ENCODE measurements at regions not wholly inside any gene's neighbourhood (a gene's known extent, or its start where the extent isn't known, plus 50 kb on each side); places are given as distances from the start of the nearest gene placed in this dataset.

DNA sequence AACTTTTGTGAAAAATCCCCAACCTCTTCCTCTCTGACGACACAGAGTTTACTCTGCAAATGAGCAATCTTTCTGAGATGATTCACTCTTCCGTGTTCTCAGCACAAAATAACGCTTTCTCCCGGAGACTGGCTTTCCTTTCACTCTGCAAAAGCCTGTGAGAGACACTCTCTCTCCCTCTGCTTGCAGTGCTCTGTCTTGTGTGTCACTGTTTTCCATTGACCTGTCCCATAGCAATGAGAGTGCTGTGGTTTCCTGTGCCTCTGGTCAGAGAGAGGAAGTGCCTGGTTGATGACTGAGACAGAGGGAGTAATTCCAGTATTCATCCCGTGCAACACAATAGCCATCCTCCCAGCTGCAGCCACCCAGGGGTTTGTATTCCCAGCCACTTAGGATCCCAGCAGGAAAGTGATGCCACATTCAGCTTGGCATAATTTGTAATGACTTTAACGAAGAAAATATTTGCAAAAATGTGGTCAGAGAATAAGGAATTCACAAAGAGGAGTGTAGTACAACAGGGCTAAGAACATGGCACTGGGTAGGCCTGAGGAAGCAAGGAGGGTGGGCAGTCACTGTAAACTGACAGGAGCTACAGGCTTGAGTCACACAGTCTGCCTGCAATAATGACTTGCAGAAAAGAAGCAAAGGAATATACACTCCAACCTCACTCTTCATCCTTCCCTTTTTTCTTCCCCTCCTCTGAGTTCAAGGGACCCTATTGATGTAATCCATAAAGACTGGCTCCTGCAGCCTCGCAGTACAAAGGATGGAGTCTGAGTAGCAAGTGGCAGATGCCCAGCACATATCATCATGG, 463.5 kb upstream of the RGMB start:
- intact Hi-C loops (cut with DNase I, micrococcal nuclease): no loop called here
- DNase-seq (no peak), ATAC-seq (peak; percentile 33)
- no peaks in the 10 kb centered on the region for H3K9me3 ChIP-seq
- no peaks in the 10 kb centered on the region for H3K36me3 ChIP-seq (ENCODE audit: low read depth)
- H3K4me1 ChIP-seq (ENCODE audit: low read depth): no peaks in the 10 kb centered on the region
- no peak overlapping the region for H3K4me3 ChIP-seq
- TF ChIP-seq, protein P1, sequence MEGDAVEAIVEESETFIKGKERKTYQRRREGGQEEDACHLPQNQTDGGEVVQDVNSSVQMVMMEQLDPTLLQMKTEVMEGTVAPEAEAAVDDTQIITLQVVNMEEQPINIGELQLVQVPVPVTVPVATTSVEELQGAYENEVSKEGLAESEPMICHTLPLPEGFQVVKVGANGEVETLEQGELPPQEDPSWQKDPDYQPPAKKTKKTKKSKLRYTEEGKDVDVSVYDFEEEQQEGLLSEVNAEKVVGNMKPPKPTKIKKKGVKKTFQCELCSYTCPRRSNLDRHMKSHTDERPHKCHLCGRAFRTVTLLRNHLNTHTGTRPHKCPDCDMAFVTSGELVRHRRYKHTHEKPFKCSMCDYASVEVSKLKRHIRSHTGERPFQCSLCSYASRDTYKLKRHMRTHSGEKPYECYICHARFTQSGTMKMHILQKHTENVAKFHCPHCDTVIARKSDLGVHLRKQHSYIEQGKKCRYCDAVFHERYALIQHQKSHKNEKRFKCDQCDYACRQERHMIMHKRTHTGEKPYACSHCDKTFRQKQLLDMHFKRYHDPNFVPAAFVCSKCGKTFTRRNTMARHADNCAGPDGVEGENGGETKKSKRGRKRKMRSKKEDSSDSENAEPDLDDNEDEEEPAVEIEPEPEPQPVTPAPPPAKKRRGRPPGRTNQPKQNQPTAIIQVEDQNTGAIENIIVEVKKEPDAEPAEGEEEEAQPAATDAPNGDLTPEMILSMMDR (IDR thresholded peaks at IDR 0.05): no peak

DNA sequence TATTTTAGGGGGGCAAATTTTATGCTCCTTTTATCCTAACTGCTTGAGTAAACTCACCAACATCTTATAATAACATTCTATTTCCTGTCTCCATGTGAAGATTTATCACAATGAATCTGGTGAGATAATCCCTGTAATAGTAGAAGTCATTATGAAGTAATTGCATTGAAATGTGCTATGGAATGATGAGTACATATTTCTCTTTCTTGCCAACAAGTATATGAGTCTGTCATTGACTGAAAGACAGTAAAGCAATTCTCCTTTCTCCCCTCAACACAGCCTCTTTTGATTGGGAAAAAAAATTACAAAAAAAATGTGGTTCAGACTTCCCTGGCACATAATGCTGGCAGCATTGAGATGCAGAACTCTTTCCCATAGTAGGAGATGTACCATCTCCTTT, 459.2 kb upstream of the RGMB start:
- intact Hi-C loops (cut with DNase I, micrococcal nuclease): no loop called here
- no peaks in the 10 kb centered on the region for H3K36me3 ChIP-seq (ENCODE audit: low read depth)
- no peaks in the 10 kb centered on the region for H3K9me3 ChIP-seq
- DNase-seq: no peak
- TF ChIP-seq, protein P1 (IDR thresholded peaks at IDR 0.05): no peak
- H3K4me1 ChIP-seq (ENCODE audit: low read depth): no peaks in the 10 kb centered on the region
- H3K4me3 ChIP-seq: no peak overlapping the region
- no peak for ATAC-seq

- intact Hi-C loops (cut with DNase I, micrococcal nuclease): no loop called here
- H3K9me3 ChIP-seq: no peaks in the 10 kb centered on the region
- no peak for ATAC-seq
Observed at GRCh38 chr5:98318386-98318785, 455.1 kb upstream of the RGMB start.

GRCh38 chr5:98319299-98320011, 454.0 kb upstream of the RGMB start:
- no peaks in the 10 kb centered on the region for H3K36me3 ChIP-seq (ENCODE audit: low read depth)
- intact Hi-C loops (cut with DNase I, micrococcal nuclease): no loop called here
- ATAC-seq (no peak), DNase-seq (no peak)
- TF ChIP-seq, protein P1 (IDR thresholded peaks at IDR 0.05): no peak
- no peak overlapping the region for H3K4me3 ChIP-seq
- no peaks in the 10 kb centered on the region for H3K9me3 ChIP-seq
- no peaks in the 10 kb centered on the region for H3K4me1 ChIP-seq (ENCODE audit: low read depth)

More at GRCh38 chr5:98318386-98318785, 455.1 kb upstream of the RGMB start:
- no peak for DNase-seq
- H3K36me3 ChIP-seq (ENCODE audit: low read depth): no peaks in the 10 kb centered on the region
- TF ChIP-seq, protein P1 (IDR thresholded peaks at IDR 0.05): no peak
- no peaks in the 10 kb centered on the region for H3K4me1 ChIP-seq (ENCODE audit: low read depth)
- no peak overlapping the region for H3K4me3 ChIP-seq

DNA sequence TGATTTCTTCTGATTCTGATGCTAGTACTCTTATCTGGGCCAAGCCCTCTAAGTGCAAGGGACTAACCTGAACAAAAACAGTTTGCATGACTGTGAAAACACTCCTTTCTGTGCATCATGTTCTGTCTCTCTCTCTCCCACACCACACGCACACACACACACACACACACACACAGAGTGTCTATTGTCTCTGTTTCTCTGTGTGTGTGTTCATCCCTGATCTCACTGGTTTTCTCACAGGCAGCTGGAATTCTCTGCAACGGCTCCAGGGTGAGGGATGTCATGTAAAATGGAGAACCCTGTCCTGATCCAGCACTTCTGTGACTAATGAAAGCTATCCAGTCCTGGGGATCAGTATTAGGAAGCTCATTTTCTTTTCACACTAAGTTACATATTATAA, 453.1 kb upstream of the RGMB start:
- no peaks in the 10 kb centered on the region for H3K9me3 ChIP-seq
- H3K36me3 ChIP-seq (ENCODE audit: low read depth): no peaks in the 10 kb centered on the region
- no peaks in the 10 kb centered on the region for H3K4me1 ChIP-seq (ENCODE audit: low read depth)
- intact Hi-C loops (cut with DNase I, micrococcal nuclease): no loop called here
- no peak overlapping the region for H3K4me3 ChIP-seq
- ATAC-seq (no peak), DNase-seq (no peak)
- TF ChIP-seq, protein P1 (IDR thresholded peaks at IDR 0.05): no peak
